ENCODE measurements at regions not wholly inside any gene's neighbourhood (a gene's known extent, or its start where the extent isn't known, plus 50 kb on each side); places are given as distances from the start of the nearest gene placed in this dataset.

GRCh38 chr1:88293691-88294190, 390.3 kb upstream of the PKN2 start:
- WGBS, 2 donors = 33 to 59% methylated on average over 1 of the region's 1 CpG
- TF ChIP-seq CTCF (IDR thresholded peaks at IDR 0.05) (no peak), POLR2A (IDR thresholded peaks at IDR 0.05) (no peak)
- H3K4me3 ChIP-seq (ENCODE audit: low read depth, poor library complexity, severe bottlenecking) = no peak overlapping the region
- intact Hi-C loops (cut with DNase I; ENCODE audit: low total_unique reads) = no loop called here
- no peak for DNase-seq (ENCODE audit: low spot score in 2 of 2)

- TF ChIP-seq POLR2A (IDR thresholded peaks at IDR 0.05) (no peak), CTCF (IDR thresholded peaks at IDR 0.05) (no peak)
- intact Hi-C loops (cut with DNase I; ENCODE audit: low total_unique reads) = no loop called here
- no peak overlapping the region for H3K4me3 ChIP-seq (ENCODE audit: low read depth, poor library complexity, severe bottlenecking)
- WGBS, 2 donors = 91 to 95% methylated on average over 2 of the region's 2 CpGs
- no peak for DNase-seq (ENCODE audit: low spot score in 2 of 2)
These were observed 387.8 kb upstream of the PKN2 start for GRCh38 chr1:88296227-88296626.

GRCh38 chr1:88296642-88297041, 387.4 kb upstream of the PKN2 start:
- TF ChIP-seq POLR2A (IDR thresholded peaks at IDR 0.05) (no peak), CTCF (IDR thresholded peaks at IDR 0.05) (no peak)
- intact Hi-C loops (cut with DNase I; ENCODE audit: low total_unique reads) = no loop called here
- WGBS, 2 donors = 69 to 81% methylated on average over 2 of the region's 2 CpGs
- no peak for DNase-seq (ENCODE audit: low spot score in 2 of 2)
- H3K4me3 ChIP-seq (ENCODE audit: low read depth, poor library complexity, severe bottlenecking) = no peak overlapping the region

- H3K4me3 ChIP-seq (ENCODE audit: low read depth, poor library complexity, severe bottlenecking) = no peak overlapping the region
- TF ChIP-seq CTCF (IDR thresholded peaks at IDR 0.05) (no peak), POLR2A (IDR thresholded peaks at IDR 0.05) (no peak)
- intact Hi-C loops (cut with DNase I; ENCODE audit: low total_unique reads) = no loop called here
- DNase-seq (ENCODE audit: low spot score in 2 of 2) = no peak
- WGBS, 2 donors = 88 to 92% methylated on average over 1 of the region's 1 CpG
These were observed 385.6 kb upstream of the PKN2 start for GRCh38 chr1:88298506-88298905.

GRCh38 chr1:88300752-88301263, 383.3 kb upstream of the PKN2 start:
- intact Hi-C loops (cut with DNase I; ENCODE audit: low total_unique reads) = no loop called here
- TF ChIP-seq POLR2A (IDR thresholded peaks at IDR 0.05) (no peak), CTCF (IDR thresholded peaks at IDR 0.05) (no peak)
- DNase-seq (ENCODE audit: low spot score in 2 of 2) = no peak
- H3K4me3 ChIP-seq (ENCODE audit: low read depth, poor library complexity, severe bottlenecking) = no peak overlapping the region
- WGBS, 2 donors = 92 to 93% methylated on average over 2 of the region's 2 CpGs

GRCh38 chr1:88302843-88303486, 381.1 kb upstream of the PKN2 start:
- TF ChIP-seq CTCF (IDR thresholded peaks at IDR 0.05) (no peak), POLR2A (IDR thresholded peaks at IDR 0.05) (no peak)
- DNase-seq (ENCODE audit: low spot score in 2 of 2) = no peak
- intact Hi-C loops (cut with DNase I; ENCODE audit: low total_unique reads) = no loop called here

More at GRCh38 chr1:88302843-88303486, 381.1 kb upstream of the PKN2 start:
- WGBS, 2 donors = 20 to 23% methylated on average over 4 of the region's 4 CpGs
- no peak overlapping the region for H3K4me3 ChIP-seq (ENCODE audit: low read depth, poor library complexity, severe bottlenecking)

Data from lower leg skin (tissue), 4 donors.